Osteocyte (in vitro differentiated cells): ENCODE measurements at regions not wholly inside any gene's neighbourhood (a gene's known extent, or its start where the extent isn't known, plus 50 kb on each side); places are given as distances from the start of the nearest gene placed in this dataset.

Experiments
- DNase-seq: peaks from one replicate; pipeline ENCODE4 v3.0.0; 2021; ENCODE audit warnings: mixed read lengths; ENCODE audit not compliant: unreplicated experiment; ENCODE audit errors: extremely low spot score
- H3K27ac Mint-ChIP-seq: one replicate; pipeline ENCODE4 v1.8.0; 2021; ENCODE audit warnings: mild to moderate bottlenecking, mixed read lengths; ENCODE audit not compliant: unreplicated experiment
- H3K27me3 Mint-ChIP-seq: one replicate; pipeline ENCODE4 v1.8.0; 2021; ENCODE audit warnings: mixed read lengths; ENCODE audit not compliant: unreplicated experiment
- H3K36me3 Mint-ChIP-seq: one replicate; pipeline ENCODE4 v1.8.0; 2021; ENCODE audit warnings: mixed read lengths; ENCODE audit not compliant: unreplicated experiment
- H3K4me1 Mint-ChIP-seq: one replicate; pipeline ENCODE4 v1.8.0; 2021; ENCODE audit warnings: mixed read lengths; ENCODE audit not compliant: unreplicated experiment
- H3K4me3 Mint-ChIP-seq: one replicate; pipeline ENCODE4 v1.8.0; 2021; ENCODE audit warnings: mild to moderate bottlenecking, moderate library complexity, mixed read lengths; ENCODE audit not compliant: unreplicated experiment
- H3K9me3 Mint-ChIP-seq: one replicate; pipeline ENCODE4 v1.8.0; 2021; ENCODE audit warnings: mixed read lengths; ENCODE audit not compliant: unreplicated experiment
- TF ChIP-seq, protein P1 (sequence below): fragments of 200-600 bp; sonication (generic); IDR thresholded peaks from 2 replicates; pipeline ENCODE4 v1.5.0; 2021; ENCODE audit warnings: antibody characterized with exemption, mild to moderate bottlenecking, moderate library complexity

DNA sequence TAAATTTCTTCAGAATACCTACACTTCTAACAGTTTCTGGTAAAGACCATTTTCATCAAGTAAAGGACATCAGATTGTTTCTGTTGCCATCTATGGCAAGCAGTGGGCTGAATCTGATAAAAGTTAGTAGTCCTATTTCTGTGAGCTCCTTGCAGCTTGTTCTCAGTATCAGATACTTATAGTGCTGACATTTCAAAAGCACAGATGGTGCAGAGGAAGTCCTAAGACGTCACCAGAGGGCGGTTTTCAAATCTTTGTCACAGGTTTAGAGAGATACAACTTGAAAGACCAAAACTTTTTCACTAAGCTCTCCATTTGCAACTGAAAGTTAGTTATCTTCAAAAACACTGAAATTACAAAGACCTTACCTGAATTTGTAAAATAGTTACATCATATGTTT is 719.8 kb downstream of the SLITRK1 start:
- Mint-ChIP-seq H3K36me3 (no peaks in the 10 kb centered on the region), H3K27me3 (no peaks in the 10 kb centered on the region), H3K9me3 (no peaks in the 10 kb centered on the region), H3K4me3 (no peak overlapping the region), H3K4me1 (no peaks in the 10 kb centered on the region), H3K27ac (no peak overlapping the region)
- DNase-seq: no peak
- TF ChIP-seq, protein P1, sequence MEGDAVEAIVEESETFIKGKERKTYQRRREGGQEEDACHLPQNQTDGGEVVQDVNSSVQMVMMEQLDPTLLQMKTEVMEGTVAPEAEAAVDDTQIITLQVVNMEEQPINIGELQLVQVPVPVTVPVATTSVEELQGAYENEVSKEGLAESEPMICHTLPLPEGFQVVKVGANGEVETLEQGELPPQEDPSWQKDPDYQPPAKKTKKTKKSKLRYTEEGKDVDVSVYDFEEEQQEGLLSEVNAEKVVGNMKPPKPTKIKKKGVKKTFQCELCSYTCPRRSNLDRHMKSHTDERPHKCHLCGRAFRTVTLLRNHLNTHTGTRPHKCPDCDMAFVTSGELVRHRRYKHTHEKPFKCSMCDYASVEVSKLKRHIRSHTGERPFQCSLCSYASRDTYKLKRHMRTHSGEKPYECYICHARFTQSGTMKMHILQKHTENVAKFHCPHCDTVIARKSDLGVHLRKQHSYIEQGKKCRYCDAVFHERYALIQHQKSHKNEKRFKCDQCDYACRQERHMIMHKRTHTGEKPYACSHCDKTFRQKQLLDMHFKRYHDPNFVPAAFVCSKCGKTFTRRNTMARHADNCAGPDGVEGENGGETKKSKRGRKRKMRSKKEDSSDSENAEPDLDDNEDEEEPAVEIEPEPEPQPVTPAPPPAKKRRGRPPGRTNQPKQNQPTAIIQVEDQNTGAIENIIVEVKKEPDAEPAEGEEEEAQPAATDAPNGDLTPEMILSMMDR: no peak

DNA sequence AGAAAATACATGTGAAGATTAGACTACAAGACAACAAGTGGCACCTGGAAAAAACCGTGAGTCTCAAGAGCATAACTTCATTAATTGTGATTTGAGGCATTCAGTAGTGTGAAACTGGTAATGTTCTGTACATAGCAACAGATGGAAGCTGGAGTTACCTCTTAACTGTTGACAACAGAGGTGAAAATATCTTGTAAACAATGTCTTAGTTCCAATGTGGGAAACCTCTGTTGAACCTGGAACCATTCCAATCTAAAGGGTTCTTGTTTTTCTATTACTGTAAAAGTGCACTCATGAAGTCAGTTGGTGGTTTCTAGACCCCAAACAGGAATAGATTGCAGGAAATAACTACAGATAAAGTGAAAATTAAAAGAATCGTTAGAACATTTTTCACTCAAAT is 728.4 kb downstream of the SLITRK1 start:
- Mint-ChIP-seq H3K36me3 (no peaks in the 10 kb centered on the region), H3K4me1 (peaks cover 2% of the 10 kb centered on the region), H3K27me3 (no peaks in the 10 kb centered on the region), H3K9me3 (peaks cover 7% of the 10 kb centered on the region), H3K27ac (no peak overlapping the region), H3K4me3 (no peak overlapping the region)
- no peak for DNase-seq
- TF ChIP-seq, protein P1: no peak

DNA sequence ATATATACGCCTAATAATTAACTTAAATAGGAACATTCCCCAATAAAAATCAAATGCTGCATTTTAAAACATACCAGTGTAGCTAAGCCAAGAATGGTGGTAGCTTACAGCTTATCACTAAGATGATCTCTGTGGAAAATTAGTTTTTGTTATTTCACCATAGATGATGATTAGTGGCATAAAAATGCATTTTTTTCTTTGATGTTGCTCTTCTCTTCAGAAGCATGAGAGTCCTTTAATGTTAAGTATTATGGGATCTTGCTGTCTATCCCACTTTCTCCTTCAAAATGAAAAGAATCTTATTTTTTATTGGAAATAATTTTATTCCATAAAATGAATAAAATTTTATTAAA is 731.0 kb downstream of the SLITRK1 start:
- H3K27me3 Mint-ChIP-seq: no peaks in the 10 kb centered on the region
- DNase-seq: no peak
- TF ChIP-seq, protein P1: no peak
- H3K9me3 Mint-ChIP-seq: peaks cover 7% of the 10 kb centered on the region
- no peak overlapping the region for H3K4me3 Mint-ChIP-seq
- H3K36me3 Mint-ChIP-seq: no peaks in the 10 kb centered on the region
- H3K27ac Mint-ChIP-seq: no peak overlapping the region
- peaks cover 2% of the 10 kb centered on the region for H3K4me1 Mint-ChIP-seq

DNA sequence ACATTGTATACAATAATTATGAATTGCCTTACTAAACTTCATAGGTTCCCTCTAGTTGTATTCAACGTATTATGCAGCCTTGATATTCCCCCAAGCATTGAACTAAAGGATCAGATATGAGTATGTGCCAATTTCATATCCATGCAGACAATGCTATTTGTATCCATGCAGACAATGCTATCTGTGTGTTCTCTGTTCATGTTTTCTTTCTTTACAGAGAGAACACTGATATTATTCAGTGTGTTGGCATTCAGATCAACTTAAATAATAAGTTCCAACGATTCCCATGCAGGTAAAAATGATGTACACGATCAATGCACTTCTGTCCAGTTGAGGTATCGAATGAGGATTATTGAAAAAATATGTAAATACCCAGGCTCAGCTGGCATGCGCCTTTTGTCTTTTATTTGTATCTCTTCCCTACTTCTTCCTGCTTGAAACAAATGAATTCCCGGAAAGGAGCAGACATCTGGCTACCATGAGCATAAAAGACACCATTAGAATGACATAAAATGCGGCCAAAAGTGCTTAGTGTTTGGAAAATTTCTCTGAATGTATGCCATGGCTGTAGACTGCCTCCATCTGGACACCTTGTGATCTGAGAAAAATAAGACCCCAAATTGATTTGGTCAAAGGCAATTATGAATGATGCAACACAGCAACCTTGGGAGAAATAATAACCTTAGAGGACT is 731.5 kb downstream of the SLITRK1 start:
- H3K4me3 Mint-ChIP-seq: no peak overlapping the region
- peaks cover 2% of the 10 kb centered on the region for H3K4me1 Mint-ChIP-seq
- no peak for DNase-seq
- no peaks in the 10 kb centered on the region for H3K27me3 Mint-ChIP-seq
- TF ChIP-seq, protein P1: no peak
- no peaks in the 10 kb centered on the region for H3K36me3 Mint-ChIP-seq
- H3K9me3 Mint-ChIP-seq: peaks cover 7% of the 10 kb centered on the region
- H3K27ac Mint-ChIP-seq: no peak overlapping the region

DNA sequence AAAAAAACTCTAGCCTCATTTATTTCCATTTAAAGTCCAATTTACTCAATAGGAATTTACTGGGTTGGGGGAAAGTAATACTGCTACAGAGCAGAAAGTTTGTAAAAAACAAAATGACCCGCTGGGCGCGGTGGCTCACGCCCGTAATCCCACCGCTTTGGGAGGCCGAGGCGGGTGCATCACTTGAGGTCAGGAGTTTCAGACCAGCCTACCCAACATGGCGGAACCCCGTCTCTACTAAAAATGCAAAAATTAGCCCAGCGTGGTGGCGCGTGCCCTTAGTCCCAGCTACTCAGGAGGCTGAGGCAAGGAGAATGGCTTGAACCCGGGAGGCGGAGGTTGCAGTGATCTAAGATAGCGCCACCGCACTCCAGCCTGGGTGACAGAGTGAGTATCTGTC is 745.6 kb downstream of the SLITRK1 start:
- Mint-ChIP-seq H3K4me1 (peaks cover 6% of the 10 kb centered on the region), H3K9me3 (peaks cover 7% of the 10 kb centered on the region), H3K36me3 (no peaks in the 10 kb centered on the region), H3K27me3 (no peaks in the 10 kb centered on the region), H3K27ac (no peak overlapping the region), H3K4me3 (no peak overlapping the region)
- DNase-seq: no peak
- TF ChIP-seq, protein P1: no peak
